ENCODE measurements at regions not wholly inside any gene's neighbourhood (a gene's known extent, or its start where the extent isn't known, plus 50 kb on each side); places are given as distances from the start of the nearest gene placed in this dataset.
A peak's percentile ranks its signal among the peaks of the same experiment; 100 is the strongest.

- no peak for DNase-seq (ENCODE audit: low read depth)
Measured at GRCh38 chr6:55696501-55696900, 117.5 kb upstream of the HMGCLL1 start.

GRCh38 chr6:55696041-55696440, 117.0 kb upstream of the HMGCLL1 start:
- no peak for DNase-seq (ENCODE audit: low read depth)

GRCh38 chr6:55694759-55695158, 115.8 kb upstream of the HMGCLL1 start:
- DNase-seq (ENCODE audit: low read depth): no peak

- DNase-seq (ENCODE audit: low read depth): peak; percentile 84
Measured at GRCh38 chr6:55694148-55694547, 115.2 kb upstream of the HMGCLL1 start.

- DNase-seq (ENCODE audit: low read depth): peak; percentile 42
Measured at GRCh38 chr6:55679503-55679902, 100.5 kb upstream of the HMGCLL1 start.

GRCh38 chr6:55678330-55679224, 99.6 kb upstream of the HMGCLL1 start:
- peak; percentile 61 for DNase-seq (ENCODE audit: low read depth)

GRCh38 chr6:55676736-55677135, 97.7 kb upstream of the HMGCLL1 start:
- DNase-seq (ENCODE audit: low read depth): no peak

- DNase-seq (ENCODE audit: low read depth): no peak
Measured at GRCh38 chr6:55675941-55676340, 96.9 kb upstream of the HMGCLL1 start.

- DNase-seq (ENCODE audit: low read depth): no peak
Measured at GRCh38 chr6:55674672-55675071, 95.7 kb upstream of the HMGCLL1 start.

- no peak for DNase-seq (ENCODE audit: low read depth)
Measured at GRCh38 chr6:55670850-55671413, 91.9 kb upstream of the HMGCLL1 start.

- DNase-seq (ENCODE audit: low read depth): no peak
Measured at GRCh38 chr6:55669028-55669427, 90.0 kb upstream of the HMGCLL1 start.

GRCh38 chr6:55668591-55668990, 89.6 kb upstream of the HMGCLL1 start:
- DNase-seq (ENCODE audit: low read depth): peak; percentile 5

- no peak for DNase-seq (ENCODE audit: low read depth)
Measured at GRCh38 chr6:55667341-55667740, 88.3 kb upstream of the HMGCLL1 start.

GRCh38 chr6:55666606-55667225, 87.7 kb upstream of the HMGCLL1 start:
- DNase-seq (ENCODE audit: low read depth): no peak

GRCh38 chr6:55666037-55666436, 87.0 kb upstream of the HMGCLL1 start:
- no peak for DNase-seq (ENCODE audit: low read depth)

- no peak for DNase-seq (ENCODE audit: low read depth)
Measured at GRCh38 chr6:55664591-55665587, 85.9 kb upstream of the HMGCLL1 start.

- DNase-seq (ENCODE audit: low read depth): no peak
Measured at GRCh38 chr6:55663914-55664313, 84.9 kb upstream of the HMGCLL1 start.

- no peak for DNase-seq (ENCODE audit: low read depth)
Measured at GRCh38 chr6:55659304-55659703, 80.3 kb upstream of the HMGCLL1 start.

GRCh38 chr6:55654445-55654844, 75.5 kb upstream of the HMGCLL1 start:
- DNase-seq (ENCODE audit: low read depth): no peak

- DNase-seq (ENCODE audit: low read depth): no peak
Measured at GRCh38 chr6:55652429-55652828, 73.4 kb upstream of the HMGCLL1 start.

- DNase-seq (ENCODE audit: low read depth): no peak
Measured at GRCh38 chr6:55651015-55651414, 72.0 kb upstream of the HMGCLL1 start.

GRCh38 chr6:55643861-55644260, 64.9 kb upstream of the HMGCLL1 start:
- DNase-seq (ENCODE audit: low read depth): no peak
